OCI-M2 (cell line): ENCODE measurements at regions not wholly inside any gene's neighbourhood (a gene's known extent, or its start where the extent isn't known, plus 50 kb on each side); places are given as distances from the start of the nearest gene placed in this dataset.

Experiments used
- DNase-seq: peaks from one replicate; lab custom pipeline; 2025; ENCODE audit not compliant: unreplicated experiment; lab: John Stamatoyannopoulos, UW

DNA sequence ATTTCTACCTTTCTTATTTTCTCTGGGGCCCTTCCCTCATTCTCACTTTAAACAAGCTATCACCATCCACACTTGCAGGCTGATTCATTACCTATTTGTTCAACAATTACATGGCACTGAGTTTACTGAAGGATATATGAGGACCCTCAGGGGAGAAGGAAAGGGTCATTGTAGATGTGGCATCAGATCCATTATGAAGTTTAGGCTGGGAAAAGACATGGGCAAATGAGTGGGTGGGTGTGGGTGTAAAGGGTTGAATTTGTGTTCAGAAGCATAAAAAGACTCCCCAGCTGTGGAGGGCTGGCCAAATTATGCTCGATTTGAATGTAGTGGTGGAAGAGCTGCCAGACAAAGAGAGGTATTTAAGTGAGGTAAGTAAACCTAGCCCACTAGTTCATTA is 55.9 kb upstream of the MTAP start:
- no peak for DNase-seq

GRCh38 chr9:21747175-21747574 is 55.3 kb upstream of the MTAP start:
- no peak for DNase-seq

GRCh38 chr9:21750021-21750735 is 52.3 kb upstream of the MTAP start:
- DNase-seq: no peak

- no peak for DNase-seq
Observed at GRCh38 chr9:21751998-21752397, 50.4 kb upstream of the MTAP start.
